ENCODE measurements at regions not wholly inside any gene's neighbourhood (a gene's known extent, or its start where the extent isn't known, plus 50 kb on each side); places are given as distances from the start of the nearest gene placed in this dataset.

- DNase-seq: no peak
Measured at GRCh38 chr3:159771865-159772611, 216.6 kb upstream of the IL12A start.

GRCh38 chr3:159773706-159774105 is 214.9 kb upstream of the IL12A start:
- DNase-seq: no peak

- DNase-seq: peak in 11 of 14 donors; percentile 41 to 83 (median 69)
Measured at GRCh38 chr3:159775372-159775961, 213.2 kb upstream of the IL12A start.

- DNase-seq: no peak
Measured at GRCh38 chr3:159776779-159777178, 211.9 kb upstream of the IL12A start.

GRCh38 chr3:159779883-159780282 is 208.8 kb upstream of the IL12A start:
- no peak for DNase-seq

GRCh38 chr3:159781867-159782266 is 206.8 kb upstream of the IL12A start:
- DNase-seq: no peak

GRCh38 chr3:159782724-159783421 is 205.8 kb upstream of the IL12A start:
- DNase-seq: no peak

- peak in 1 of 14 donors; percentile 13 for DNase-seq
Measured at GRCh38 chr3:159783780-159784742, 204.6 kb upstream of the IL12A start.

- no peak for DNase-seq
Measured at GRCh38 chr3:159785273-159785708, 203.3 kb upstream of the IL12A start.

- DNase-seq: no peak
Measured at GRCh38 chr3:159786489-159787177, 202.0 kb upstream of the IL12A start.

GRCh38 chr3:159787178-159787574 is 201.5 kb upstream of the IL12A start:
- peak in 1 of 14 donors; percentile 12 for DNase-seq

GRCh38 chr3:159787794-159788205 is 200.8 kb upstream of the IL12A start:
- DNase-seq: no peak

- no peak for DNase-seq
Measured at GRCh38 chr3:159788291-159788690, 200.3 kb upstream of the IL12A start.

GRCh38 chr3:159789017-159789416 is 199.6 kb upstream of the IL12A start:
- DNase-seq: no peak

GRCh38 chr3:159789742-159790635 is 198.6 kb upstream of the IL12A start:
- no peak for DNase-seq

- DNase-seq: peak in 2 of 14 donors; percentile 23 to 29
Measured at GRCh38 chr3:159791336-159791735, 197.3 kb upstream of the IL12A start.

GRCh38 chr3:159792070-159792469 is 196.6 kb upstream of the IL12A start:
- DNase-seq: peak in 6 of 14 donors; percentile 37 to 55 (median 48)

- no peak for DNase-seq
Measured at GRCh38 chr3:159795042-159795441, 193.6 kb upstream of the IL12A start.

GRCh38 chr3:159795681-159796175 is 192.9 kb upstream of the IL12A start:
- no peak for DNase-seq

- peak in 1 of 14 donors; percentile 49 for DNase-seq
Measured at GRCh38 chr3:159796226-159796625, 192.4 kb upstream of the IL12A start.

Data from C1 segment of cervical spinal cord (tissue), 14 donors.